OCI-LY1 (cell line): ENCODE measurements at regions not wholly inside any gene's neighbourhood (a gene's known extent, or its start where the extent isn't known, plus 50 kb on each side); places are given as distances from the start of the nearest gene placed in this dataset.

Source experiments
- H2AFZ ChIP-seq: fragments of 200-600 bp; sonication (generic), shearing (Covaris generic); 2 replicates; pipeline ENCODE4 v1.6.0; 2014; ENCODE audit warnings: antibody characterized with exemption, mild to moderate bottlenecking, low read length
- H3F3A ChIP-seq: fragments of 200-600 bp; sonication (generic), shearing (Covaris generic); 2 replicates; pipeline ENCODE4 v1.6.0; 2014; ENCODE audit warnings: mild to moderate bottlenecking, antibody characterized with exemption, low read length, moderate library complexity; ENCODE audit not compliant: insufficient read depth
- H3K27ac ChIP-seq: fragments of 200-600 bp; sonication (generic); 2 replicates; pipeline ENCODE4 v1.5.1; 2014; ENCODE audit warnings: low read length, mixed run types, mild to moderate bottlenecking, low read depth; ENCODE audit not compliant: poor library complexity, severe bottlenecking
- H3K27me3 ChIP-seq: fragments of 200-600 bp; sonication (generic); 2 replicates; pipeline ENCODE4 v1.6.0; 2014; ENCODE audit warnings: antibody characterized with exemption, mild to moderate bottlenecking, low read length, moderate library complexity; ENCODE audit not compliant: insufficient read depth
- H3K36me3 ChIP-seq: fragments of 200-600 bp; sonication (generic); 2 replicates; pipeline ENCODE4 v1.6.1; 2014; ENCODE audit warnings: mild to moderate bottlenecking, antibody characterized with exemption, low read length, moderate library complexity, mixed read lengths; ENCODE audit not compliant: insufficient read depth
- H3K4me1 ChIP-seq: fragments of 200-600 bp; sonication (generic); 2 replicates; pipeline ENCODE4 v1.5.1; 2014; ENCODE audit warnings: mild to moderate bottlenecking, low read length, moderate library complexity; ENCODE audit not compliant: insufficient read depth, severe bottlenecking
- H3K4me2 ChIP-seq: fragments of 200-600 bp; sonication (generic), shearing (Covaris generic); 2 replicates; pipeline ENCODE4 v1.6.1; 2014; ENCODE audit warnings: low read length
- H3K4me3 ChIP-seq: fragments of 200-600 bp; sonication (generic); 2 replicates; pipeline ENCODE4 v1.5.1; 2014; ENCODE audit warnings: low read length, low read depth, mild to moderate bottlenecking, mixed read lengths; ENCODE audit not compliant: poor library complexity, severe bottlenecking
- H3K79me2 ChIP-seq: fragments of 200-600 bp; shearing (Covaris generic); 2 replicates; pipeline ENCODE4 v1.6.1; 2016; ENCODE audit warnings: mixed run types, low read length, mixed read lengths; ENCODE audit not compliant: insufficient read depth
- H3K9ac ChIP-seq: fragments of 200-600 bp; sonication (generic), shearing (Covaris generic); 2 replicates; pipeline ENCODE4 v1.6.1; 2014; ENCODE audit warnings: mild to moderate bottlenecking, low read length, mixed read lengths
- H3K9me2 ChIP-seq: fragments of 200-600 bp; sonication (generic), shearing (Covaris generic); 2 replicates; pipeline ENCODE4 v1.6.1; 2014; ENCODE audit warnings: low read depth, mild to moderate bottlenecking, low read length, mixed read lengths
- H3K9me3 ChIP-seq: fragments of 200-600 bp; shearing (Covaris generic); 2 replicates; pipeline ENCODE4 v1.6.1; 2014; ENCODE audit warnings: low read length, mixed read lengths
- H4K20me1 ChIP-seq: fragments of 200-600 bp; sonication (generic), shearing (Covaris generic); 2 replicates; pipeline ENCODE4 v1.6.0; 2016; ENCODE audit warnings: mild to moderate bottlenecking, low read length; ENCODE audit not compliant: insufficient read depth
- EZH2 ChIP-seq: fragments of 200-600 bp; sonication (generic), shearing (Covaris generic); IDR thresholded peaks from 2 replicates; pipeline ENCODE4 v1.8.0; 2017; ENCODE audit warnings: borderline replicate concordance, mixed run types, mild to moderate bottlenecking, antibody characterized with exemption, low read length, moderate library complexity, mixed read lengths
- TF ChIP-seq, protein P1 (sequence below): fragments of 200-600 bp; sonication (generic), shearing (Covaris generic); IDR thresholded peaks from 2 replicates; pipeline ENCODE4 v1.5.1; 2017; ENCODE audit warnings: mild to moderate bottlenecking, antibody characterized with exemption, low read length, moderate library complexity, mixed read lengths

GRCh38 chr19:33956941-33957340 is 160.3 kb downstream of the KCTD15 start:
- no peak overlapping the region for H3K27ac ChIP-seq
- H4K20me1 ChIP-seq = no peaks in the 10 kb centered on the region
- no peaks in the 10 kb centered on the region for H3K9me2 ChIP-seq
- H3K27me3 ChIP-seq = no peaks in the 10 kb centered on the region
- no peaks in the 10 kb centered on the region for H3K9me3 ChIP-seq
- H3K9ac ChIP-seq = no peak overlapping the region
- H3K4me3 ChIP-seq = no peak overlapping the region
- no peaks in the 10 kb centered on the region for H3K79me2 ChIP-seq
- no peak overlapping the region for H3K4me2 ChIP-seq
- H3F3A ChIP-seq = no peaks in the 10 kb centered on the region
- no peaks in the 10 kb centered on the region for H3K4me1 ChIP-seq
- no peaks in the 10 kb centered on the region for H3K36me3 ChIP-seq
- no peak overlapping the region for H2AFZ ChIP-seq
- TF ChIP-seq, protein P1, sequence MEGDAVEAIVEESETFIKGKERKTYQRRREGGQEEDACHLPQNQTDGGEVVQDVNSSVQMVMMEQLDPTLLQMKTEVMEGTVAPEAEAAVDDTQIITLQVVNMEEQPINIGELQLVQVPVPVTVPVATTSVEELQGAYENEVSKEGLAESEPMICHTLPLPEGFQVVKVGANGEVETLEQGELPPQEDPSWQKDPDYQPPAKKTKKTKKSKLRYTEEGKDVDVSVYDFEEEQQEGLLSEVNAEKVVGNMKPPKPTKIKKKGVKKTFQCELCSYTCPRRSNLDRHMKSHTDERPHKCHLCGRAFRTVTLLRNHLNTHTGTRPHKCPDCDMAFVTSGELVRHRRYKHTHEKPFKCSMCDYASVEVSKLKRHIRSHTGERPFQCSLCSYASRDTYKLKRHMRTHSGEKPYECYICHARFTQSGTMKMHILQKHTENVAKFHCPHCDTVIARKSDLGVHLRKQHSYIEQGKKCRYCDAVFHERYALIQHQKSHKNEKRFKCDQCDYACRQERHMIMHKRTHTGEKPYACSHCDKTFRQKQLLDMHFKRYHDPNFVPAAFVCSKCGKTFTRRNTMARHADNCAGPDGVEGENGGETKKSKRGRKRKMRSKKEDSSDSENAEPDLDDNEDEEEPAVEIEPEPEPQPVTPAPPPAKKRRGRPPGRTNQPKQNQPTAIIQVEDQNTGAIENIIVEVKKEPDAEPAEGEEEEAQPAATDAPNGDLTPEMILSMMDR = no peak
- no peak for TF ChIP-seq EZH2

- Histone ChIP-seq H3K79me2 (no peaks in the 10 kb centered on the region), H3K4me1 (no peaks in the 10 kb centered on the region), H4K20me1 (no peaks in the 10 kb centered on the region), H3K4me3 (no peak overlapping the region), H3K9me3 (no peaks in the 10 kb centered on the region), H3K36me3 (no peaks in the 10 kb centered on the region), H3K9ac (no peak overlapping the region), H3K27me3 (no peaks in the 10 kb centered on the region), H3K4me2 (no peak overlapping the region), H3K27ac (no peak overlapping the region), H3K9me2 (no peaks in the 10 kb centered on the region), H2AFZ (no peak overlapping the region), H3F3A (no peaks in the 10 kb centered on the region)
- TF ChIP-seq EZH2 = no peak
- TF ChIP-seq, protein P1 = no peak
Measured at GRCh38 chr19:33957804-33958203, 161.1 kb downstream of the KCTD15 start.

GRCh38 chr19:33960566-33960965 is 163.9 kb downstream of the KCTD15 start:
- H2AFZ ChIP-seq = no peak overlapping the region
- H3K36me3 ChIP-seq = no peaks in the 10 kb centered on the region
- no peaks in the 10 kb centered on the region for H3K4me1 ChIP-seq
- H3K9me2 ChIP-seq = no peaks in the 10 kb centered on the region
- no peak overlapping the region for H3K9ac ChIP-seq
- H3K27me3 ChIP-seq = no peaks in the 10 kb centered on the region
- H3F3A ChIP-seq = no peaks in the 10 kb centered on the region
- no peaks in the 10 kb centered on the region for H3K9me3 ChIP-seq
- no peak overlapping the region for H3K27ac ChIP-seq
- H3K4me3 ChIP-seq = no peak overlapping the region
- H3K4me2 ChIP-seq = no peak overlapping the region
- no peaks in the 10 kb centered on the region for H3K79me2 ChIP-seq
- TF ChIP-seq EZH2 = no peak
- TF ChIP-seq, protein P1 = no peak
- H4K20me1 ChIP-seq = no peaks in the 10 kb centered on the region
